Left lung (tissue), 4 donors: ENCODE measurements at regions not wholly inside any gene's neighbourhood (a gene's known extent, or its start where the extent isn't known, plus 50 kb on each side); places are given as distances from the start of the nearest gene placed in this dataset.

Source experiments
- ATAC-seq: fragments of 200-7000 bp; cut with Tn5 transposase; one replicate; pipeline ENCODE4 v1.9.1; 2020; ENCODE audit warnings: moderate library complexity
- DNase-seq, 4 donors: peaks; one replicate each; pipeline ENCODE4 v3.0.0-alpha.2; 2013 to 2020
- H3K27ac ChIP-seq, 2 donors: fragments of 200-600 bp; sonication (generic) in 1 of 2; one replicate each; pipeline versions ENCODE4 v1.5.0 to v1.8.0; 2020 to 2021
- H3K27me3 ChIP-seq, 2 donors: fragments of 200-600 bp; sonication (generic) in 1 of 2; one replicate each; pipeline versions ENCODE4 v1.5.0 to v1.8.0; 2020 to 2021
- H3K36me3 ChIP-seq, 2 donors: fragments of 200-600 bp; sonication (generic) in 1 of 2; one replicate each; pipeline versions ENCODE4 v1.5.0 to v1.8.0; 2020 to 2021
- H3K4me1 ChIP-seq, 2 donors: fragments of 200-600 bp; one replicate each; pipeline ENCODE4 v1.8.0; 2021
- H3K4me3 ChIP-seq, 2 donors: fragments of 200-600 bp; sonication (generic) in 1 of 2; one replicate each; pipeline versions ENCODE4 v1.5.0 to v1.8.0; 2020 to 2021; ENCODE audit warnings: mild to moderate bottlenecking in 1 of 2
- H3K9me3 ChIP-seq, 2 donors: fragments of 200-600 bp; sonication (generic) in 1 of 2; one replicate each; pipeline versions ENCODE4 v1.5.0 to v1.8.0; 2020 to 2021
- CTCF ChIP-seq, 2 donors: fragments of 200-600 bp; sonication (generic) in 1 of 2; IDR thresholded peaks; one replicate each; pipeline versions ENCODE4 v1.5.0 to v1.8.0; 2021; ENCODE audit warnings: antibody characterized with exemption in 2 of 2
- intact Hi-C, 2 donors: fragments of 100-400 bp; cut with DNase I; formaldehyde crosslinking; loops; one replicate each; pipeline versions ENCODE4 v1.11.2 to v1.14.2; 2022
- donor health status: DM: no; HTN: yes; CAD: no.
- donor health status: DM: no; HTN: no; CAD: no.

DNA sequence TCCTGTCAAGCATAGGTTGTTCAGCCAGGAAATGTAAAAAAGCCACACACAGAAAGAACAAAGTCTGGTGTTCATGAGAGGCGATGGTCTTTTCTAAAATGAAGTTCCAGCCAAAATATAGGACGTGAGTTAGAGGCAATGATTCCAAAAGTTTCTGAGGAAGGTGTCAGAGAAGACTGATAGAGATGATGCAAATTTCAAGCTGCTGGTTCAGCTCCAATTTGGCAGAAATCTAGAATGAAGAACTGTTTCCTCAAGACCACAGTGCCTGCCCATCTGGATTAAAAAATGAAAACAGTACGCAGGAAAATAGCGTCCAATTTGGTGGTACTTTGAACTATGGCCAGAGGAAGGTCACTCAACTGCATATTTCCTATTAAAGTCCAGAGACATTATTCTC, 672.9 kb downstream of the SQOR start:
- H3K4me3 ChIP-seq: no peak overlapping the region
- no peaks in the 10 kb centered on the region for H3K27me3 ChIP-seq
- ATAC-seq: no peak
- no peaks in the 10 kb centered on the region for H3K9me3 ChIP-seq
- intact Hi-C loops: no loop called here
- no peaks in the 10 kb centered on the region for H3K36me3 ChIP-seq
- TF ChIP-seq CTCF (IDR thresholded peaks at IDR 0.05): no peak
- peak in 2 of 4 donors; percentile 44 to 63 for DNase-seq
- H3K4me1 ChIP-seq: no peaks in the 10 kb centered on the region
- H3K27ac ChIP-seq: no peak overlapping the region

DNA sequence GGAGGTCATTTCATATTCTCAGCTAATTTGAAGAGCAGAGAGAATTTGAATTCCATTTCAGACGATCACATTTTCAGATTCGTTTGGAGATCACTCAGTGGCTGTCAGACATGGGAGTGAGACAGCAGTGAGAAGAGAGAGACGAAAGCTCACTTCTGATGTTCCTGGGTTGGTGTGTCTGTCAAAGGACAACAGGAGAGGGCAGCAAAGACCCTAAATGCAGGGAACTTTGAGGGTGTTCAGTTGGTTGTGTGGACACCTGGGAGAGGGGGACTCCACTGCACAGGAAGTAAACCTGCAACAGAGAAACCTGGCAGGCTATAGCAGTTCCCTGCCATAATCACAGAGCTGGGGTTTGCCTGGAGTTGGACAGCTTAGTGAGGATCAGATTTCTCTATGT, 675.1 kb downstream of the SQOR start:
- no peak for ATAC-seq

GRCh38 chr15:46312133-46312740, 677.4 kb downstream of the SQOR start:
- Histone ChIP-seq H3K9me3 (no peaks in the 10 kb centered on the region), H3K27ac (no peak overlapping the region), H3K36me3 (no peaks in the 10 kb centered on the region), H3K4me1 (no peaks in the 10 kb centered on the region), H3K27me3 (no peaks in the 10 kb centered on the region), H3K4me3 (no peak overlapping the region)
- ATAC-seq (peak; percentile 98), DNase-seq (peak in 3 of 4 donors; percentile 48 to 79 (median 67))
- TF ChIP-seq CTCF (IDR thresholded peaks at IDR 0.05): peak; percentile 80 to 81
- intact Hi-C loops: no loop called here

More for the DNA sequence above, 675.1 kb downstream of the SQOR start:
- Histone ChIP-seq H3K27ac (no peak overlapping the region), H3K36me3 (no peaks in the 10 kb centered on the region), H3K9me3 (no peaks in the 10 kb centered on the region), H3K4me3 (no peak overlapping the region), H3K27me3 (no peaks in the 10 kb centered on the region), H3K4me1 (no peaks in the 10 kb centered on the region)
- intact Hi-C loops: no loop called here
- no peak for TF ChIP-seq CTCF (IDR thresholded peaks at IDR 0.05)
- no peak for DNase-seq

- ATAC-seq (no peak), DNase-seq (no peak)
- no peak overlapping the region for H3K4me3 ChIP-seq
- intact Hi-C loops: no loop called here
- no peak for TF ChIP-seq CTCF (IDR thresholded peaks at IDR 0.05)
- H3K9me3 ChIP-seq: no peaks in the 10 kb centered on the region
- no peak overlapping the region for H3K27ac ChIP-seq
- H3K4me1 ChIP-seq: no peaks in the 10 kb centered on the region
- no peaks in the 10 kb centered on the region for H3K27me3 ChIP-seq
- H3K36me3 ChIP-seq: no peaks in the 10 kb centered on the region
Observed at GRCh38 chr15:46315434-46315833, 680.6 kb downstream of the SQOR start.

DNA sequence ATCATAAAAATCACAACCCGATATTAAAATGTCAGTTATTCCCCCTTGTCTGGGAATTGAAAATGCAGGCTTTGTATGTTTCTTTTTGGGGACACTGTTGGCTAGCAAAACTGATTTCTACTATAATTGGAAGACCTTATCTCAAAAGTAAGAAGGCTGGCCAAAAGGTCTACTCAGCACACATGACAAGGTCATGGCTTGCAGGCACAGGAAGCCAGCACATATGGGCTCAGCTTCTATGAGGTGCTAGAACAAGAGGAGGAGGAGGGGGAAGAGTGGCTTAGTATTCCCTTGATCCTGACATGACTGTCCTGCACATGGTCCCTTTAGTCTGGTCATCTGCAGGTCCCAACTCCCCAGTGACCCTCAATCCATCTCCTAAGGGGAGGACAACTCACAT, 681.2 kb downstream of the SQOR start:
- Histone ChIP-seq H3K9me3 (no peaks in the 10 kb centered on the region), H3K36me3 (no peaks in the 10 kb centered on the region), H3K27ac (no peak overlapping the region), H3K4me1 (no peaks in the 10 kb centered on the region), H3K27me3 (no peaks in the 10 kb centered on the region), H3K4me3 (no peak overlapping the region)
- TF ChIP-seq CTCF (IDR thresholded peaks at IDR 0.05): no peak
- intact Hi-C loops: no loop called here
- no peak for ATAC-seq
- DNase-seq: no peak
